Keratinocyte (primary cell): ENCODE measurements at regions not wholly inside any gene's neighbourhood (a gene's known extent, or its start where the extent isn't known, plus 50 kb on each side); places are given as distances from the start of the nearest gene placed in this dataset.

ENCODE experiments used
- EZH2 ChIP-seq: IDR thresholded peaks from one replicate; pipeline ENCODE4 v1.6.1; 2012; ENCODE audit warnings: inconsistent platforms, mild to moderate bottlenecking, low read length, moderate library complexity
- TF ChIP-seq, protein P1 (sequence below), 3 experiments: IDR thresholded peaks in 1 of 3; conservative IDR thresholded peaks in 1 of 3; optimal IDR thresholded peaks in 1 of 3; 2 replicates in 2 of 3; 3 replicates in 1 of 3; pipeline versions ENCODE3 to v1.5.1; 2011; ENCODE audit warnings: low read length in 3 of 3, mild to moderate bottlenecking in 3 of 3, moderate library complexity in 2 of 3, control low read depth in 1 of 3, inconsistent platforms in 1 of 3; ENCODE audit not compliant: insufficient read depth in 2 of 3; ENCODE audit errors: extremely low read depth in 1 of 3

DNA sequence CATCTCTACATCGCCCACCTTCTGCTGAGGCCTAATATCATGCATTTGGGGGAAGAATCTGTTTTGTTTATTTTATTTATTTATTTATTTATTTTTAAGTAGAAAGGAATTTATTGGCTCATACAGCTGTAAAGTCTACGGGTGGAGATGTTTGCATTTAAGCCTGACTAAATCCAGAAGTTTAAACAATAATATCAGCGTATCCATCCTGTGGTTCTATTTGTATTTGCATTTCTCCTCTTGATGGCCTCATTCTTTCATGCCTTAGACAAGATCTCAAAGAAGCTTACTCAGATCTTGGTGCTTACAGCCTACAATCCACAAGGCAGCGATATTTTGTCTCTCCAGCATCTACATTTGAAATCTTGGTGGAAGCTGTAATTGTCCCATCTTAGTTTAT is 67.1 kb upstream of the CARD18 start:
- no peak for TF ChIP-seq EZH2
- TF ChIP-seq, protein P1, sequence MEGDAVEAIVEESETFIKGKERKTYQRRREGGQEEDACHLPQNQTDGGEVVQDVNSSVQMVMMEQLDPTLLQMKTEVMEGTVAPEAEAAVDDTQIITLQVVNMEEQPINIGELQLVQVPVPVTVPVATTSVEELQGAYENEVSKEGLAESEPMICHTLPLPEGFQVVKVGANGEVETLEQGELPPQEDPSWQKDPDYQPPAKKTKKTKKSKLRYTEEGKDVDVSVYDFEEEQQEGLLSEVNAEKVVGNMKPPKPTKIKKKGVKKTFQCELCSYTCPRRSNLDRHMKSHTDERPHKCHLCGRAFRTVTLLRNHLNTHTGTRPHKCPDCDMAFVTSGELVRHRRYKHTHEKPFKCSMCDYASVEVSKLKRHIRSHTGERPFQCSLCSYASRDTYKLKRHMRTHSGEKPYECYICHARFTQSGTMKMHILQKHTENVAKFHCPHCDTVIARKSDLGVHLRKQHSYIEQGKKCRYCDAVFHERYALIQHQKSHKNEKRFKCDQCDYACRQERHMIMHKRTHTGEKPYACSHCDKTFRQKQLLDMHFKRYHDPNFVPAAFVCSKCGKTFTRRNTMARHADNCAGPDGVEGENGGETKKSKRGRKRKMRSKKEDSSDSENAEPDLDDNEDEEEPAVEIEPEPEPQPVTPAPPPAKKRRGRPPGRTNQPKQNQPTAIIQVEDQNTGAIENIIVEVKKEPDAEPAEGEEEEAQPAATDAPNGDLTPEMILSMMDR (optimal IDR thresholded peaks at IDR 0.05 in 1 of 3, IDR thresholded peaks at IDR 0.05 in 1 of 3, conservative IDR thresholded peaks at IDR 0.05 in 1 of 3; ENCODE audit: extremely low read depth in 1 of 3, insufficient read depth in 2 of 3, low read length in 3 of 3) = no peak
